Germinal center (tissue), 1 donor: ENCODE measurements at regions not wholly inside any gene's neighbourhood (a gene's known extent, or its start where the extent isn't known, plus 50 kb on each side); places are given as distances from the start of the nearest gene placed in this dataset.

Experiments used
- DNase-seq: peaks from one replicate; pipeline ENCODE4 v3.0.0; 2012; ENCODE audit warnings: mixed read lengths, low spot score

GRCh38 chr7:21029006-21029405, 242.3 kb upstream of the SP8 start:
- no peak for DNase-seq

- no peak for DNase-seq
Measured at GRCh38 chr7:21030237-21030871, 243.7 kb upstream of the SP8 start.

- no peak for DNase-seq
Measured at GRCh38 chr7:21041252-21041651, 254.6 kb upstream of the SP8 start.

GRCh38 chr7:21041666-21042065, 255.0 kb upstream of the SP8 start:
- DNase-seq, result no peak

- no peak for DNase-seq
Measured at GRCh38 chr7:21044384-21044783, 257.7 kb upstream of the SP8 start.

- no peak for DNase-seq
Measured at GRCh38 chr7:21044913-21045568, 258.4 kb upstream of the SP8 start.

GRCh38 chr7:21051865-21052264, 265.2 kb upstream of the SP8 start:
- no peak for DNase-seq

- no peak for DNase-seq
Measured at GRCh38 chr7:21054427-21055112, 267.9 kb upstream of the SP8 start.

GRCh38 chr7:21059069-21059468, 272.4 kb upstream of the SP8 start:
- no peak for DNase-seq

- no peak for DNase-seq
Measured at GRCh38 chr7:21063106-21063505, 276.4 kb upstream of the SP8 start.

- DNase-seq, result no peak
Measured at GRCh38 chr7:21064698-21065648, 278.3 kb upstream of the SP8 start.

- no peak for DNase-seq
Measured at GRCh38 chr7:21066221-21066620, 279.5 kb upstream of the SP8 start.

- no peak for DNase-seq
Measured at GRCh38 chr7:21067216-21067615, 280.5 kb upstream of the SP8 start.

- no peak for DNase-seq
Measured at GRCh38 chr7:21070571-21071090, 283.9 kb upstream of the SP8 start.

- DNase-seq, result no peak
Measured at GRCh38 chr7:21071561-21072501, 285.1 kb upstream of the SP8 start.

GRCh38 chr7:21076054-21076453, 289.4 kb upstream of the SP8 start:
- DNase-seq, result no peak

- no peak for DNase-seq
Measured at GRCh38 chr7:21076574-21076973, 289.9 kb upstream of the SP8 start.

- no peak for DNase-seq
Measured at GRCh38 chr7:21077602-21078001, 290.9 kb upstream of the SP8 start.

GRCh38 chr7:21084286-21084685, 297.6 kb upstream of the SP8 start:
- no peak for DNase-seq

GRCh38 chr7:21086688-21087087, 300.0 kb upstream of the SP8 start:
- no peak for DNase-seq

GRCh38 chr7:21089653-21090052, 303.0 kb upstream of the SP8 start:
- DNase-seq, result no peak
